ENCODE measurements at regions not wholly inside any gene's neighbourhood (a gene's known extent, or its start where the extent isn't known, plus 50 kb on each side); places are given as distances from the start of the nearest gene placed in this dataset.

DNA sequence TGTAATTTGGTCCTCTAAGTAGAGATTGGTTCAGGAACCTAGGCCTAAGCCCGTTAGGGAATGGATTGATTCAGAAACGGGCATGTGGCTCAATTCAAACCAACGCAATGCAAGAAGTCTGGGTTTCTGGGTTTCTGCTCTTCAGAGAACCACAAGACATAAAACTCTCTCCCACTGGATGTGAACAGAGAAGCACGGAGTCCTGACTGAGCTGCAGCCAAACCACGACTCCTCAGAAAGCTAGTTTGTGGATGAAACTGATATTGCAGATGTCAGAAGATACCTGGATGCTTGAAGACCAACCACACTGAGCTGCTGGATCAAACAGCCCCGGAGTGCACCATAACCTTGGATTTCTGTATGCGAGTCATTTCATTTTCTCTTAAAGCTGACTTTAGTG lies 50.0 kb downstream of the SOD2 start:
- no peak overlapping the region for H3K4me3 ChIP-seq (ENCODE audit: low read depth, low read length)
- DNase-seq (ENCODE audit: low read depth), result no peak
- TF ChIP-seq CTCF (IDR thresholded peaks at IDR 0.05; ENCODE audit: insufficient read depth, low read length, poor library complexity, severe bottlenecking), result no peak
- no peaks in the 10 kb centered on the region for H3K27me3 ChIP-seq (ENCODE audit: control insufficient read depth, insufficient read depth, low read length)
- no peaks in the 10 kb centered on the region for H3K36me3 ChIP-seq (ENCODE audit: control insufficient read depth, insufficient read depth, low read length)

- no peak for TF ChIP-seq CTCF (IDR thresholded peaks at IDR 0.05; ENCODE audit: insufficient read depth, low read length, poor library complexity, severe bottlenecking)
- DNase-seq (ENCODE audit: low read depth), result no peak
- no peaks in the 10 kb centered on the region for H3K36me3 ChIP-seq (ENCODE audit: control insufficient read depth, insufficient read depth, low read length)
Observed at GRCh38 chr6:159642481-159642880, 50.6 kb downstream of the SOD2 start.

GRCh38 chr6:159640722-159641482 lies 52.1 kb downstream of the SOD2 start:
- Histone ChIP-seq H3K36me3 (ENCODE audit: control insufficient read depth, insufficient read depth, low read length) (no peaks in the 10 kb centered on the region), H3K27me3 (ENCODE audit: control insufficient read depth, insufficient read depth, low read length) (no peaks in the 10 kb centered on the region), H3K4me3 (ENCODE audit: low read depth, low read length) (no peak overlapping the region)
- TF ChIP-seq CTCF (IDR thresholded peaks at IDR 0.05; ENCODE audit: insufficient read depth, low read length, poor library complexity, severe bottlenecking), result no peak
- no peak for DNase-seq (ENCODE audit: low read depth)

More at GRCh38 chr6:159642481-159642880, 50.6 kb downstream of the SOD2 start:
- Histone ChIP-seq H3K4me3 (ENCODE audit: low read depth, low read length) (no peak overlapping the region), H3K27me3 (ENCODE audit: control insufficient read depth, insufficient read depth, low read length) (no peaks in the 10 kb centered on the region)

- H3K36me3 ChIP-seq (ENCODE audit: control insufficient read depth, insufficient read depth, low read length), result no peaks in the 10 kb centered on the region
- no peaks in the 10 kb centered on the region for H3K27me3 ChIP-seq (ENCODE audit: control insufficient read depth, insufficient read depth, low read length)
- no peak for TF ChIP-seq CTCF (IDR thresholded peaks at IDR 0.05; ENCODE audit: insufficient read depth, low read length, poor library complexity, severe bottlenecking)
- H3K4me3 ChIP-seq (ENCODE audit: low read depth, low read length), result no peak overlapping the region
- no peak for DNase-seq (ENCODE audit: low read depth)
Observed at GRCh38 chr6:159640322-159640721, 52.7 kb downstream of the SOD2 start.

- Histone ChIP-seq H3K36me3 (ENCODE audit: control insufficient read depth, insufficient read depth, low read length) (no peaks in the 10 kb centered on the region), H3K4me3 (ENCODE audit: low read depth, low read length) (no peak overlapping the region), H3K27me3 (ENCODE audit: control insufficient read depth, insufficient read depth, low read length) (no peaks in the 10 kb centered on the region)
- TF ChIP-seq CTCF (IDR thresholded peaks at IDR 0.05; ENCODE audit: insufficient read depth, low read length, poor library complexity, severe bottlenecking), result no peak
- no peak for DNase-seq (ENCODE audit: low read depth)
Observed at GRCh38 chr6:159639721-159640120, 53.3 kb downstream of the SOD2 start.

GRCh38 chr6:159633196-159633595 lies 59.8 kb downstream of the SOD2 start:
- Histone ChIP-seq H3K4me3 (ENCODE audit: low read depth, low read length) (no peak overlapping the region), H3K27me3 (ENCODE audit: control insufficient read depth, insufficient read depth, low read length) (no peaks in the 10 kb centered on the region), H3K36me3 (ENCODE audit: control insufficient read depth, insufficient read depth, low read length) (no peaks in the 10 kb centered on the region)
- TF ChIP-seq CTCF (IDR thresholded peaks at IDR 0.05; ENCODE audit: insufficient read depth, low read length, poor library complexity, severe bottlenecking), result peak; percentile 43
- no peak for DNase-seq (ENCODE audit: low read depth)

All from kidney epithelial cell (primary cell).